Esophagus muscularis mucosa (tissue), 4 donors: ENCODE measurements at regions not wholly inside any gene's neighbourhood (a gene's known extent, or its start where the extent isn't known, plus 50 kb on each side); places are given as distances from the start of the nearest gene placed in this dataset.

Experiments used
- DNase-seq: peaks from one replicate; pipeline ENCODE4 v3.0.0-alpha.2; 2017; ENCODE audit errors: extremely low spot score
- H3K27ac ChIP-seq, 4 donors: fragments of 200-600 bp; sonication (generic); replicated peaks in 1 of 4; 1 replicate in 3 of 4; 2 replicates in 1 of 4; pipeline ENCODE4 v1.5.1; 2016 to 2019; ENCODE audit warnings: mild to moderate bottlenecking in 1 of 4
- H3K27me3 ChIP-seq, 4 donors: fragments of 200-600 bp; sonication (generic); one replicate each; pipeline versions ENCODE4 v1.5.1 to v1.6.0; 2016 to 2019
- H3K36me3 ChIP-seq, 4 donors: fragments of 200-600 bp; sonication (generic); one replicate each; pipeline ENCODE4 v1.5.1; 2016 to 2019
- H3K4me1 ChIP-seq, 4 donors: fragments of 200-600 bp; sonication (generic); one replicate each; pipeline ENCODE4 v1.5.1; 2016 to 2019
- H3K4me3 ChIP-seq, 4 donors: fragments of 200-600 bp; sonication (generic); 1 replicate in 2 of 4; 2 replicates in 2 of 4; pipeline ENCODE4 v1.5.1; 2016 to 2019; ENCODE audit warnings: mild to moderate bottlenecking in 4 of 4, moderate library complexity in 1 of 4
- H3K9me3 ChIP-seq, 4 donors: fragments of 200-600 bp; sonication (generic); 1 replicate in 3 of 4; 2 replicates in 1 of 4; pipeline ENCODE4 v1.5.1; 2016 to 2019
- CTCF ChIP-seq, 3 experiments: fragments of 200-600 bp in 2 of 3; fragments of 450-650 bp in 1 of 3; sonication (generic) in 2 of 3; IDR thresholded peaks; one replicate each; pipeline ENCODE4 v1.5.1; 2017 to 2019; ENCODE audit warnings: antibody characterized with exemption in 3 of 3, mild to moderate bottlenecking in 2 of 3, moderate library complexity in 1 of 3
- EP300 ChIP-seq: sonication (generic); formaldehyde crosslinking; IDR thresholded peaks from one replicate; pipeline ENCODE4 v1.6.1; 2017; ENCODE audit warnings: antibody characterized with exemption
- POLR2A ChIP-seq: fragments of 450-650 bp; IDR thresholded peaks from one replicate; pipeline ENCODE4 v1.6.1; 2017; ENCODE audit warnings: antibody characterized with exemption, moderate library complexity, mild to moderate bottlenecking, low read depth
- POLR2AphosphoS5 ChIP-seq, 2 donors: sonication (generic); formaldehyde crosslinking; IDR thresholded peaks; one replicate each; pipeline ENCODE4 v1.6.1; 2017; ENCODE audit warnings: antibody characterized with exemption in 2 of 2
- WGBS: methylation state at CpG from one replicate; pipeline ENCODE4 v1.1.5; 2018; 5-methylcytosine and 5-hydroxymethylcytosine counted together
- intact Hi-C: fragments of 100-400 bp; cut with DNase I; formaldehyde crosslinking; loops from one replicate; pipeline ENCODE4 v1.15.1; 2023

GRCh38 chr10:130804281-130804680 is 507.2 kb downstream of the TCERG1L start:
- intact Hi-C loops = no loop called here
- Histone ChIP-seq H3K27me3 (peaks cover 0 to 18% (median 0%) of the 10 kb centered on the region in 4 donors), H3K36me3 (no peaks in the 10 kb centered on the region), H3K4me3 (no peak overlapping the region), H3K27ac (no peak overlapping the region), H3K4me1 (no peaks in the 10 kb centered on the region), H3K9me3 (peaks cover 0 to 7% (median 0%) of the 10 kb centered on the region in 4 donors)
- no peak for TF ChIP-seq POLR2AphosphoS5 (IDR thresholded peaks at IDR 0.05)
- no peak for TF ChIP-seq EP300
- TF ChIP-seq POLR2A = no peak
- no peak for TF ChIP-seq CTCF (IDR thresholded peaks at IDR 0.05)
- DNase-seq = no peak
- 75% methylated on average over 8 of the region's 8 CpGs for WGBS

- Histone ChIP-seq H3K27me3 (peaks cover 0 to 25% (median 0%) of the 10 kb centered on the region in 4 donors), H3K9me3 (peaks cover 0 to 7% (median 0%) of the 10 kb centered on the region in 4 donors), H3K4me3 (no peak overlapping the region), H3K4me1 (no peaks in the 10 kb centered on the region), H3K36me3 (no peaks in the 10 kb centered on the region), H3K27ac (no peak overlapping the region)
- intact Hi-C loops = no loop called here
- WGBS = 87% methylated on average over 8 of the region's 8 CpGs
- no peak for DNase-seq
- no peak for TF ChIP-seq POLR2AphosphoS5 (IDR thresholded peaks at IDR 0.05)
- no peak for TF ChIP-seq EP300
- TF ChIP-seq POLR2A = no peak
- TF ChIP-seq CTCF (IDR thresholded peaks at IDR 0.05) = no peak
These were observed 506.5 kb downstream of the TCERG1L start for GRCh38 chr10:130804778-130805634.

GRCh38 chr10:130805635-130806030 is 505.9 kb downstream of the TCERG1L start:
- 78% methylated on average over 8 of the region's 8 CpGs for WGBS

GRCh38 chr10:130806426-130806825 is 505.1 kb downstream of the TCERG1L start:
- no peaks in the 10 kb centered on the region for H3K36me3 ChIP-seq
- H3K4me3 ChIP-seq = no peak overlapping the region
- TF ChIP-seq POLR2AphosphoS5 (IDR thresholded peaks at IDR 0.05) (no peak), POLR2A (no peak), EP300 (no peak), CTCF (IDR thresholded peaks at IDR 0.05) (no peak)
- peaks cover 0 to 6% (median 0%) of the 10 kb centered on the region in 4 donors for H3K9me3 ChIP-seq
- H3K4me1 ChIP-seq = no peaks in the 10 kb centered on the region
- no peak for DNase-seq
- WGBS = 85% methylated on average over 12 of the region's 12 CpGs
- intact Hi-C loops = no loop called here
- H3K27me3 ChIP-seq = peaks cover 0 to 38% (median 0%) of the 10 kb centered on the region in 4 donors
- no peak overlapping the region for H3K27ac ChIP-seq

More at GRCh38 chr10:130805635-130806030, 505.9 kb downstream of the TCERG1L start:
- no peak for DNase-seq
- Histone ChIP-seq H3K4me1 (no peaks in the 10 kb centered on the region), H3K36me3 (no peaks in the 10 kb centered on the region), H3K9me3 (peaks cover 0 to 7% (median 0%) of the 10 kb centered on the region in 4 donors), H3K4me3 (no peak overlapping the region), H3K27me3 (peaks cover 0 to 31% (median 0%) of the 10 kb centered on the region in 4 donors), H3K27ac (no peak overlapping the region)
- no peak for TF ChIP-seq EP300
- TF ChIP-seq CTCF (IDR thresholded peaks at IDR 0.05) = no peak
- TF ChIP-seq POLR2A = no peak
- TF ChIP-seq POLR2AphosphoS5 (IDR thresholded peaks at IDR 0.05) = no peak
- intact Hi-C loops = no loop called here
